ENCODE measurements at regions not wholly inside any gene's neighbourhood (a gene's known extent, or its start where the extent isn't known, plus 50 kb on each side); places are given as distances from the start of the nearest gene placed in this dataset.
"Not testable (repeated sequence)": the region's sequence is repeated elsewhere in the genome, so short reads cannot be mapped to it uniquely, and the experiment has no call there.

DNA sequence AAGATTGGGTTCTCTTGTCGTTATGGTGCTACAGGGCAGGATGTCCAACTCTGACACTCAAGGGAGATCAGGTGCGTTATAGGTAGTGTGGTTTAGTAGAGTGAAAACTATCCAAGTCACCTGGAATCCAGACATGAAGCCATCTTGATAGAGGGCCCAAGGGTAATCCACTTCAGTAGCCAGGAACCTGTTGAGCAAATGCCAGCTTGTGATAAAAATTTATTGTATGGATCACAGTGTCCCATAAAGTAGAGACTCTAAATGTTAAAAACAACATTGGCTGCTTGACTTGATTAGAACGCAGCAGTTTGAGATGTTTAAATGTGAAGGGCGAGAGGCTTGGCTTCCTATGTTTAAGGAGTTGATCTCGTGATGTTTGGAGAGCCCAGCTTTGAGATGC lies 105.7 kb upstream of the GMDS start:
- no peak for TF ChIP-seq ZNF274 (IDR thresholded peaks at IDR 0.05; ENCODE audit: low read depth, low read length)
- TF ChIP-seq SUZ12 (IDR thresholded peaks at IDR 0.05; ENCODE audit: extremely low read depth, insufficient read depth, insufficient read length), result no peak
- no peak for TF ChIP-seq YY1 (IDR thresholded peaks at IDR 0.05; ENCODE audit: insufficient read depth, insufficient read length)
- Histone ChIP-seq H3K36me3 (ENCODE audit: insufficient read depth, insufficient read length, low read length) (no peaks in the 10 kb centered on the region), H3K9ac (ENCODE audit: insufficient read length, low read depth) (no peak overlapping the region), H3K4me1 (ENCODE audit: insufficient read depth, insufficient read length) (no peaks in the 10 kb centered on the region), H3K27me3 (ENCODE audit: insufficient read depth, insufficient read length) (no peaks in the 10 kb centered on the region), H3K9me3 (ENCODE audit: insufficient read depth, low read length) (no peaks in the 10 kb centered on the region), H3K4me3 (ENCODE audit: insufficient read length, low read depth) (no peak overlapping the region)
- DNase-seq (ENCODE audit: low read depth, low spot score), result no peak

DNA sequence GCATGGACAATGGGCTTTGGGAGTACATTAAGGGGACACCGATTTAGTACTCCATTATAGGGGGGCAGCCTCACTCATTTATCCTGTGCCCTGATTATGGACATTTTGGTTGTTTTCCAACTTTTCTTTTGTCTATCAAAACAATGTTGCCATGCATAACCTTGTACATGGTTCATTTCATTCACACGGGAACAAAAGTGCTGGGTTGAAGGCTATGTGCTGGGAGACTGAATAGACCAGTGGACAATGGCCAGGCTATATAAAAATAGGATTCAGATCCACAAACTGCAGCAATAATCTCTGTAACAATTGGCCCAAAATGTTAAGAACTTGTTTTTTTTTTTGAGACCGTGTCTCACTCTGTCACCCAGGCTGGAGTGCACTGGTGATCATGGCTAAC lies 100.7 kb upstream of the GMDS start:
- Histone ChIP-seq H3K4me3 (ENCODE audit: insufficient read length, low read depth) (no peak overlapping the region), H3K27me3 (ENCODE audit: insufficient read depth, insufficient read length) (no peaks in the 10 kb centered on the region), H3K36me3 (ENCODE audit: insufficient read depth, insufficient read length, low read length) (no peaks in the 10 kb centered on the region), H3K9ac (ENCODE audit: insufficient read length, low read depth) (no peak overlapping the region), H3K4me1 (ENCODE audit: insufficient read depth, insufficient read length) (no peaks in the 10 kb centered on the region), H3K9me3 (ENCODE audit: insufficient read depth, low read length) (no peaks in the 10 kb centered on the region)
- no peak for DNase-seq (ENCODE audit: low read depth, low spot score)
- TF ChIP-seq YY1 (IDR thresholded peaks at IDR 0.05; ENCODE audit: insufficient read depth, insufficient read length) (no peak), ZNF274 (IDR thresholded peaks at IDR 0.05; ENCODE audit: low read depth, low read length) (no peak), SUZ12 (IDR thresholded peaks at IDR 0.05; ENCODE audit: extremely low read depth, insufficient read depth, insufficient read length) (no peak)

DNA sequence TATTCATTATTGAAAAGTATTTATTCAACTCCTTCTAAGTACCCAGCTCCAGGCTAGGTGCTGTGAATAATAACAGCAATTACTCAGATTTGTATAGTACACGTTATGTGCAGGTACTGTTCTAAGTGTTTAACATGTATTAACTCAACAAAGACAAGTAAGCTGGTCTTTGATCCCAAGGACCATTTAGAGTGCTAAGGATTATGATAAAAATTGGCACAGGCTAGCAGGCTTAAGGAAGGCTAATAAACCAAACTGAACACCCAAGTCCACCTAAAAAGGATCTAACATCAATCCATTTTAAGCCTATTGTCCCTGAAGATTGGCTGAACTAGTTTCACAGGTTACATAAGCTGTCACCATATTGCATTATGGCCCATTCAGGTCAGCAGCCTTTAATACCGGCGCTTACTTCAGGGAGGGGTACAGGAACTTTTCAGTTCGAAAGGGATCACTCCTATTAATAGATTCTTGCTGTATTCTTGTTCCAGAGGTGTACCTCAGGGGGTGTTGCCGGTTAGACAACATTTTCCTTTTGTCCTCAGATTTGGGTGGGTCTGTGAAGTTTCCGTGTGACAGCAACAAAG lies 99.0 kb upstream of the GMDS start:
- Histone ChIP-seq H3K36me3 (ENCODE audit: insufficient read depth, insufficient read length, low read length) (no peaks in the 10 kb centered on the region), H3K9me3 (ENCODE audit: insufficient read depth, low read length) (peaks cover 6% of the 10 kb centered on the region; the same call in 1 of the 2 replicates), H3K27me3 (ENCODE audit: insufficient read depth, insufficient read length) (no peaks in the 10 kb centered on the region), H3K4me3 (ENCODE audit: insufficient read length, low read depth) (no peak overlapping the region), H3K4me1 (ENCODE audit: insufficient read depth, insufficient read length) (no peaks in the 10 kb centered on the region), H3K9ac (ENCODE audit: insufficient read length, low read depth) (no peak overlapping the region)
- no peak for DNase-seq (ENCODE audit: low read depth, low spot score)
- no peak for TF ChIP-seq ZNF274 (IDR thresholded peaks at IDR 0.05; ENCODE audit: low read depth, low read length)
- no peak for TF ChIP-seq SUZ12 (IDR thresholded peaks at IDR 0.05; ENCODE audit: extremely low read depth, insufficient read depth, insufficient read length)
- no peak for TF ChIP-seq YY1 (IDR thresholded peaks at IDR 0.05; ENCODE audit: insufficient read depth, insufficient read length)

DNA sequence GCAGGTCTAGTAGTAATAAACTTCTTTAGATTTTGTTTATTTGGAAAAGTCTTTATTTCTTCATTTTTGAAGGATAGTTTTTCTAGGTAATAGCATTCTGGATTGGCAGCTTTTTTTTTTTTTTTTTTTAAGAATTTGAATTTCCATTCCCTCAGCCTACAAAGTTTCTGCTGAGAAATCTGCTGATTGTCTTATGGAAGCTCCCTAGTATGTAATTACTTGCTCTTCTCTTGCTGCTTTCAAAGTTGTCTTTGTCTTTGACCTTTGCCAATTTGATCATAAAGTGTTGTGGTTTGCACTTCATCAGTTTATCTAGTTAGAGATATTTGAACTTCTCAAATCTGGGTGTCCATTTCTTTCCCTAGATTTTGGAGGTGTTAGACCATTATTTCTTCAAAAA lies 82.2 kb upstream of the GMDS start:
- Histone ChIP-seq H3K9me3 (ENCODE audit: insufficient read depth, low read length) (peaks cover 40% of the 10 kb centered on the region; the same call in 1 of the 2 replicates), H3K4me1 (ENCODE audit: insufficient read depth, insufficient read length) (no peaks in the 10 kb centered on the region), H3K27me3 (ENCODE audit: insufficient read depth, insufficient read length) (no peaks in the 10 kb centered on the region), H3K4me3 (ENCODE audit: insufficient read length, low read depth) (no peak overlapping the region), H3K36me3 (ENCODE audit: insufficient read depth, insufficient read length, low read length) (no peaks in the 10 kb centered on the region), H3K9ac (ENCODE audit: insufficient read length, low read depth) (no peak overlapping the region)
- TF ChIP-seq YY1 (IDR thresholded peaks at IDR 0.05; ENCODE audit: insufficient read depth, insufficient read length), result no peak
- TF ChIP-seq SUZ12 (IDR thresholded peaks at IDR 0.05; ENCODE audit: extremely low read depth, insufficient read depth, insufficient read length), result no peak
- TF ChIP-seq ZNF274 (IDR thresholded peaks at IDR 0.05; ENCODE audit: low read depth, low read length), result no peak
- no peak for DNase-seq (ENCODE audit: low read depth, low spot score)

DNA sequence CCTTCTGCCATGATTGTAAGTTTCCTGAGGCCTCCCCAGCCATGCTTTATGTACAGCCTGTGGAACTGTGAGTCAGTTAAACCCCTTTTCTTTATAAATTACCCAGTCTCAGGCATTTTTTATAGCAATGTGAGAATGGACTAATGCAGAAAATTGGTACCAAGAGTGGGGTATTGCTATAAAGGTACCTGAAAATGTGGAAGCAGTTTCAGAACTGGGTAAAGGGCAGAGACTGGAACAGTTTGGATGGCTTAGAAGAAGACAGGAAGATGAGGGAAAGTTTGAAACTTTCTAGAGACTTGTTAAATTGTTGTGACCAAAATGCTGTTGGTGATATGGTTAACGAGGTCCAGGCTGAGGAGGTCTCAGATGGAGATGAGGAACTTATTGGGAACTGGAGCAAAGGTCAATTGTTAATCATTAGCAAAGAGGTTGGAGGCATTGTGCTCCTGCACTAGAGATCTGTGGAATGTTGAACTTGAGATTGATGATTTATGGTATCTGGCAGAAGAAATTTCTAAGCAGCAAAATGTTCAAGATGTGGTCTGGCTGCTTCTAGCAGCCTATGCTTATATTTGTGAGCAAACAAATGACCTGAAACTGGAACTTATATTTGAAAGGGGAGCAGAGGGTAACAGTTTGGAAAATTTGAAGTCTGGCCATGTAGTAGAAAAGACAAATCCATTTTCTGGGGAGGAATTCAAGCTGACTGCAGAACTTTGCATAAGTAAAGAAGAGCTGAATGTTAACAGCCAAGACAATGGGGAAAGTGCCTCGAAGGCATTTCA lies 79.0 kb upstream of the GMDS start:
- Histone ChIP-seq H3K27me3 (ENCODE audit: insufficient read depth, insufficient read length) (no peaks in the 10 kb centered on the region), H3K9me3 (ENCODE audit: insufficient read depth, low read length) (peaks cover 36% of the 10 kb centered on the region; the same call in 1 of the 2 replicates), H3K9ac (ENCODE audit: insufficient read length, low read depth) (no peak overlapping the region), H3K36me3 (ENCODE audit: insufficient read depth, insufficient read length, low read length) (no peaks in the 10 kb centered on the region), H3K4me3 (ENCODE audit: insufficient read length, low read depth) (no peak overlapping the region), H3K4me1 (ENCODE audit: insufficient read depth, insufficient read length) (no peaks in the 10 kb centered on the region)
- TF ChIP-seq YY1 (IDR thresholded peaks at IDR 0.05; ENCODE audit: insufficient read depth, insufficient read length) (no peak), ZNF274 (IDR thresholded peaks at IDR 0.05; ENCODE audit: low read depth, low read length) (no peak)
- peak; percentile 22 for DNase-seq (ENCODE audit: low read depth, low spot score)

DNA sequence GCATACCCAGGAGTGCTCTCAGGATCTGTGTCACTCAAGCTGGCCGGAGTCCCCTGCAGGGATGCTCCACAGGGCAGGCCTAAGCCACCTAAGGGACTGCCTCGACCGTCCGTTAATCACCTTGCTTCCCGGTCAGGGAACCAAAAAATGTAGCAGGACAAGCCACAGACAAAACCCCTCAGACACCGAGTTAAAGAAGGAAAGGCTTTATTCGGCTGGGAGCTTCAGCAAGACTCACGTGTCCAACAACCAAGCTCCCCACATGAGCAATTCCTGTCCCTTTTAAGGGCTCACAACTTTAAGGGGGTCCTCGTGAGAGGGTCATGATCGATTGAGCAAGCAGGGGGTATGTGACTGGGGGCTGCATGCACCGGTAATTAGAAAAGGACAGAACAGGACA lies 72.1 kb upstream of the GMDS start:
- H3K36me3 ChIP-seq (ENCODE audit: insufficient read depth, insufficient read length, low read length); H3K4me1 ChIP-seq (ENCODE audit: insufficient read depth, insufficient read length); DNase-seq (ENCODE audit: low read depth, low spot score); H3K4me3 ChIP-seq (ENCODE audit: insufficient read length, low read depth); H3K9ac ChIP-seq (ENCODE audit: insufficient read length, low read depth); H3K27me3 ChIP-seq (ENCODE audit: insufficient read depth, insufficient read length): not testable (repeated sequence)
- H3K9me3 ChIP-seq (ENCODE audit: insufficient read depth, low read length), result peaks cover 12% of the 10 kb centered on the region; the same call in 1 of the 2 replicates

DNA sequence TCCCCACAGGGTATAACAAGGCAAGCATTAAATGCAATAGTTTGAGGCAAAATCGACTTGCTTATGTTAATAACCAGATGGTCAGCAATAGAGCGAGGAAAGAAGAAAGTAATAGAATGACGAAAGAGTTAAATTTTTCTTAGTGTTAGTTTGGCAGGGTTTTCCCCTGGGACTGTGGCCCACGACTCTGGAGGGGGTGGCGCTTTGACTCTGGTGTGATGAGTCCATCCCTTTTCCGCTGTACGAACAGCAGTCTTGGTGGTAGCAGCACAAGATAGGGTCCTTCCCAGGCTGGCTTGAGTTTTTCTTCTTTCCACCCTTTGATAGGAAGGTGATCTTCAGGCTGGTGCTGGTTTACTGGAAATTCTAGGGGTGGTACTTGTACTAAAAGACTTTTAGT lies 69.2 kb upstream of the GMDS start:
- Histone ChIP-seq H3K4me3 (ENCODE audit: insufficient read length, low read depth) (no peak overlapping the region), H3K4me1 (ENCODE audit: insufficient read depth, insufficient read length) (no peaks in the 10 kb centered on the region), H3K9me3 (ENCODE audit: insufficient read depth, low read length) (peaks cover 12% of the 10 kb centered on the region; the same call in 1 of the 2 replicates), H3K9ac (ENCODE audit: insufficient read length, low read depth) (no peak overlapping the region), H3K36me3 (ENCODE audit: insufficient read depth, insufficient read length, low read length) (no peaks in the 10 kb centered on the region), H3K27me3 (ENCODE audit: insufficient read depth, insufficient read length) (no peaks in the 10 kb centered on the region)
- no peak for DNase-seq (ENCODE audit: low read depth, low spot score)
- TF ChIP-seq YY1 (IDR thresholded peaks at IDR 0.05; ENCODE audit: insufficient read depth, insufficient read length) (no peak), SUZ12 (IDR thresholded peaks at IDR 0.05; ENCODE audit: extremely low read depth, insufficient read depth, insufficient read length) (no peak), ZNF274 (IDR thresholded peaks at IDR 0.05; ENCODE audit: low read depth, low read length) (no peak)

Measured in NT2/D1 (cell line).